Lower leg skin (tissue), 3 donors: ENCODE measurements at regions not wholly inside any gene's neighbourhood (a gene's known extent, or its start where the extent isn't known, plus 50 kb on each side); places are given as distances from the start of the nearest gene placed in this dataset.

Source experiments
- POLR2A ChIP-seq, 2 donors: fragments of 450-650 bp; IDR thresholded peaks; one replicate each; pipeline ENCODE4 v1.6.1; 2016 to 2017; ENCODE audit warnings: antibody characterized with exemption in 2 of 2, mild to moderate bottlenecking in 1 of 2, moderate library complexity in 1 of 2
- TF ChIP-seq, protein P1 (sequence below), 3 donors: fragments of 450-650 bp; IDR thresholded peaks; one replicate each; pipeline ENCODE4 v1.5.1; 2016; ENCODE audit warnings: antibody characterized with exemption in 3 of 3, mild to moderate bottlenecking in 3 of 3, moderate library complexity in 2 of 3

DNA sequence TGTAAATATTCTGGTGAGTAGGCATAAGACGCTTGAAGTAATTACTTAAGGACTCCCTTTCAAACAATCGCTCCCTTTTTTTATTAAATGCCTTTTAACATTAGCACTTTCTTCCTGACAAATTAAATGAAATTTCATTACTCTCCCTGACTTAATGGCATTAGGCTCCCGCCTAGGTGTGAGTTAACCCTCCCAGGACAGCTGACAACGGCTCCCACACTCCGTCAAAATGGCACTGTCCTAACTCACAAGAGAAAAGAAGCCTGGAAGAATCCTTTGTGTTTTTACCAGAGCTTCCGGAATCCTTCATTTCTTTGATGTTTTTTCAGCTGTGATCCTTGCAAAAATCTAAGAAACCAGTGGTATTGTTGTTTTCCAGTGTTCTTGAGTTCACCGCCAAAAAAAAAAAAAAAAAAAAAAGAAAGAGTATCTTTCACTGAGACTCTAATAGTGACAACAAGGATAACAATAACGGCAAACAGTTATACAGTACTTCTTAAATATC is 861.0 kb upstream of the NR2F2 start:
- no peak for TF ChIP-seq POLR2A (IDR thresholded peaks at IDR 0.05)
- TF ChIP-seq, protein P1, sequence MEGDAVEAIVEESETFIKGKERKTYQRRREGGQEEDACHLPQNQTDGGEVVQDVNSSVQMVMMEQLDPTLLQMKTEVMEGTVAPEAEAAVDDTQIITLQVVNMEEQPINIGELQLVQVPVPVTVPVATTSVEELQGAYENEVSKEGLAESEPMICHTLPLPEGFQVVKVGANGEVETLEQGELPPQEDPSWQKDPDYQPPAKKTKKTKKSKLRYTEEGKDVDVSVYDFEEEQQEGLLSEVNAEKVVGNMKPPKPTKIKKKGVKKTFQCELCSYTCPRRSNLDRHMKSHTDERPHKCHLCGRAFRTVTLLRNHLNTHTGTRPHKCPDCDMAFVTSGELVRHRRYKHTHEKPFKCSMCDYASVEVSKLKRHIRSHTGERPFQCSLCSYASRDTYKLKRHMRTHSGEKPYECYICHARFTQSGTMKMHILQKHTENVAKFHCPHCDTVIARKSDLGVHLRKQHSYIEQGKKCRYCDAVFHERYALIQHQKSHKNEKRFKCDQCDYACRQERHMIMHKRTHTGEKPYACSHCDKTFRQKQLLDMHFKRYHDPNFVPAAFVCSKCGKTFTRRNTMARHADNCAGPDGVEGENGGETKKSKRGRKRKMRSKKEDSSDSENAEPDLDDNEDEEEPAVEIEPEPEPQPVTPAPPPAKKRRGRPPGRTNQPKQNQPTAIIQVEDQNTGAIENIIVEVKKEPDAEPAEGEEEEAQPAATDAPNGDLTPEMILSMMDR (IDR thresholded peaks at IDR 0.05) = no peak
